ENCODE measurements at regions not wholly inside any gene's neighbourhood (a gene's known extent, or its start where the extent isn't known, plus 50 kb on each side); places are given as distances from the start of the nearest gene placed in this dataset.

GRCh38 chr13:62906469-62906868, 1490.8 kb upstream of the PCDH20 start:
- TF ChIP-seq CTCF (IDR thresholded peaks at IDR 0.05; ENCODE audit: low read depth, low read length), result no peak
- ChIA-PET CTCF (no interaction called here), POLR2A (no interaction called here)
- Histone ChIP-seq H3K4me3 (ENCODE audit: low read depth, low read length) (no peak overlapping the region), H3K27me3 (ENCODE audit: control insufficient read depth, insufficient read depth, low read length) (no peaks in the 10 kb centered on the region), H3K9me3 (ENCODE audit: control insufficient read depth, insufficient read depth, low read length) (no peaks in the 10 kb centered on the region), H3K27ac (ENCODE audit: low read depth, low read length) (no peak overlapping the region)
- no peak for DNase-seq (ENCODE audit: low read depth, low spot score)

GRCh38 chr13:62887046-62887445, 1471.4 kb upstream of the PCDH20 start:
- Histone ChIP-seq H3K27me3 (ENCODE audit: control insufficient read depth, insufficient read depth, low read length) (no peaks in the 10 kb centered on the region), H3K4me3 (ENCODE audit: low read depth, low read length) (no peak overlapping the region), H3K27ac (ENCODE audit: low read depth, low read length) (no peak overlapping the region), H3K9me3 (ENCODE audit: control insufficient read depth, insufficient read depth, low read length) (no peaks in the 10 kb centered on the region)
- POLR2A ChIA-PET, result no interaction called here
- DNase-seq (ENCODE audit: low read depth, low spot score), result no peak
- CTCF ChIA-PET, result no interaction called here
- no peak for TF ChIP-seq CTCF (IDR thresholded peaks at IDR 0.05; ENCODE audit: low read depth, low read length)

- Histone ChIP-seq H3K9me3 (ENCODE audit: control insufficient read depth, insufficient read depth, low read length) (no peaks in the 10 kb centered on the region; the same call in 1 of the 2 replicates), H3K4me3 (ENCODE audit: low read depth, low read length) (no peak overlapping the region), H3K27ac (ENCODE audit: low read depth, low read length) (no peak overlapping the region), H3K27me3 (ENCODE audit: control insufficient read depth, insufficient read depth, low read length) (no peaks in the 10 kb centered on the region)
- DNase-seq (ENCODE audit: low read depth, low spot score), result peak; percentile 24
- POLR2A ChIA-PET, result interaction anchor here (0.5 kb wide), 1 partner anchor 23 kb away, joined by 11 read pairs; no protein-coding TSS in a partner anchor
- CTCF ChIA-PET, result no interaction called here
- TF ChIP-seq CTCF (IDR thresholded peaks at IDR 0.05; ENCODE audit: low read depth, low read length), result no peak
These were observed 1463.4 kb upstream of the PCDH20 start for GRCh38 chr13:62879071-62879470.

- POLR2A ChIA-PET, result no interaction called here
- CTCF ChIA-PET, result no interaction called here
- no peaks in the 10 kb centered on the region for H3K27me3 ChIP-seq (ENCODE audit: control insufficient read depth, insufficient read depth, low read length)
- no peak overlapping the region for H3K27ac ChIP-seq (ENCODE audit: low read depth, low read length)
- DNase-seq (ENCODE audit: low read depth, low spot score), result no peak
- H3K4me3 ChIP-seq (ENCODE audit: low read depth, low read length), result no peak overlapping the region
- no peaks in the 10 kb centered on the region; the same call in 1 of the 2 replicates for H3K9me3 ChIP-seq (ENCODE audit: control insufficient read depth, insufficient read depth, low read length)
- TF ChIP-seq CTCF (IDR thresholded peaks at IDR 0.05; ENCODE audit: low read depth, low read length), result no peak
These were observed 1459.5 kb upstream of the PCDH20 start for GRCh38 chr13:62875118-62875640.

- no peaks in the 10 kb centered on the region for H3K27me3 ChIP-seq (ENCODE audit: control insufficient read depth, insufficient read depth, low read length)
- no peak for DNase-seq (ENCODE audit: low read depth, low spot score)
- CTCF ChIA-PET, result no interaction called here
- no peak overlapping the region for H3K27ac ChIP-seq (ENCODE audit: low read depth, low read length)
- no peaks in the 10 kb centered on the region for H3K9me3 ChIP-seq (ENCODE audit: control insufficient read depth, insufficient read depth, low read length)
- POLR2A ChIA-PET, result no interaction called here
- H3K4me3 ChIP-seq (ENCODE audit: low read depth, low read length), result no peak overlapping the region
- TF ChIP-seq CTCF (IDR thresholded peaks at IDR 0.05; ENCODE audit: low read depth, low read length), result no peak
These were observed 1434.7 kb upstream of the PCDH20 start for GRCh38 chr13:62850331-62850730.

All from AG04450 (cell line).